PC-3 (cell line): ENCODE measurements at regions not wholly inside any gene's neighbourhood (a gene's known extent, or its start where the extent isn't known, plus 50 kb on each side); places are given as distances from the start of the nearest gene placed in this dataset.

Source experiments
- EZH2 ChIP-seq: fragments of 300-600 bp; sonication (generic); IDR thresholded peaks from one replicate; pipeline ENCODE4 v1.6.1; 2017; ENCODE audit warnings: antibody characterized with exemption, mild to moderate bottlenecking, low read length; ENCODE audit not compliant: unreplicated experiment
- EZH2phosphoT487 ChIP-seq: fragments of 300-600 bp; sonication (generic); IDR thresholded peaks from 2 replicates; pipeline ENCODE4 v1.6.1; 2018; ENCODE audit warnings: mild to moderate bottlenecking, antibody characterized with exemption, low read length, borderline replicate concordance
- TF ChIP-seq, protein P1 (sequence below): fragments of 300-600 bp; sonication (generic); conservative IDR thresholded peaks from 2 replicates; pipeline ENCODE4 v1.5.1; 2017; ENCODE audit warnings: antibody characterized with exemption, low read depth, mild to moderate bottlenecking, low read length

DNA sequence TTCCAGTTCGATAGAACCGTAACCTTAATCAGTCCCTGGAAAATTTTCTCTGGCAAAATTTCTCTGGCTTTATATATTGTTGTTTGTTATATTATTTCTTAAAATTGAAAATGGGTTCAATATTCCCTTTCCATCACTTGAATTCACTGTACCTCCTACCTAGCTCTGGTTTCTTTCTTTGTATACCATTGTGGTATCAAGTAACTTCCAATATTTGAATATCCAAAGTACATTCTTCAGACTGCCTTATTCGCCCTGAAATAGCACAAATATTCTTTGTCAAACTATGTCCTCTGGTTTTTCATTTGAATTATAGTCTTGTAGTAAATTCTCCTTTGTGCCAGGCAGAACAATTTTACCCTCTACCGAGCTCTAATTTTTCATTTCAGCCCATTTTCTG is 541.6 kb downstream of the REEP3 start:
- TF ChIP-seq, protein P1, sequence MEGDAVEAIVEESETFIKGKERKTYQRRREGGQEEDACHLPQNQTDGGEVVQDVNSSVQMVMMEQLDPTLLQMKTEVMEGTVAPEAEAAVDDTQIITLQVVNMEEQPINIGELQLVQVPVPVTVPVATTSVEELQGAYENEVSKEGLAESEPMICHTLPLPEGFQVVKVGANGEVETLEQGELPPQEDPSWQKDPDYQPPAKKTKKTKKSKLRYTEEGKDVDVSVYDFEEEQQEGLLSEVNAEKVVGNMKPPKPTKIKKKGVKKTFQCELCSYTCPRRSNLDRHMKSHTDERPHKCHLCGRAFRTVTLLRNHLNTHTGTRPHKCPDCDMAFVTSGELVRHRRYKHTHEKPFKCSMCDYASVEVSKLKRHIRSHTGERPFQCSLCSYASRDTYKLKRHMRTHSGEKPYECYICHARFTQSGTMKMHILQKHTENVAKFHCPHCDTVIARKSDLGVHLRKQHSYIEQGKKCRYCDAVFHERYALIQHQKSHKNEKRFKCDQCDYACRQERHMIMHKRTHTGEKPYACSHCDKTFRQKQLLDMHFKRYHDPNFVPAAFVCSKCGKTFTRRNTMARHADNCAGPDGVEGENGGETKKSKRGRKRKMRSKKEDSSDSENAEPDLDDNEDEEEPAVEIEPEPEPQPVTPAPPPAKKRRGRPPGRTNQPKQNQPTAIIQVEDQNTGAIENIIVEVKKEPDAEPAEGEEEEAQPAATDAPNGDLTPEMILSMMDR: no peak
- TF ChIP-seq EZH2 (no peak), EZH2phosphoT487 (no peak)
